ENCODE measurements at regions not wholly inside any gene's neighbourhood (a gene's known extent, or its start where the extent isn't known, plus 50 kb on each side); places are given as distances from the start of the nearest gene placed in this dataset.

- TF ChIP-seq CTCF (IDR thresholded peaks at IDR 0.05; ENCODE audit: insufficient read depth, low read length), result no peak
- H3K4me3 ChIP-seq (ENCODE audit: low read depth, low read length), result no peak overlapping the region
- DNase-seq (ENCODE audit: low read depth), result no peak
Observed at GRCh38 chr12:93977081-93977480, 171.3 kb upstream of the PLXNC1 start.

DNA sequence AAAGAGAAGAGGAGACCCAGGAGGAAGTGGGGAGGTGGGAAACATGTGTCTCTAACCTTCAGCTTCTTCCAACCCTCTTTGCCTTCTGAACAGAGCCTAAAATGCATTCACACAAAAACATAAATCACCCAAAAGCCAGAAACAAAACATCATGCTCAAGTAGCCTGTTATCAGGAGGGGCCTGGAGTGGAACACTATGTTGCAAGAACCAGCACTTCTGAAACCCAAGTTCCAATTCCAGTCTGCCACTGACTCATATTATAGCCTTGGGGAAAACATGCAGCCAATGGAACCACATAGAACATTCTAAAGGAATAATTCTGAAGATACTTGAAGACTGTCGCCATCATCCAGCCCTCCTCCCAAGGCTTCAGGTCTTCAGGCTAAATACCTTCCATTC, 169.8 kb upstream of the PLXNC1 start:
- no peak for TF ChIP-seq CTCF (IDR thresholded peaks at IDR 0.05; ENCODE audit: insufficient read depth, low read length)
- H3K4me3 ChIP-seq (ENCODE audit: low read depth, low read length), result no peak overlapping the region
- peak; percentile 93 for DNase-seq (ENCODE audit: low read depth)

GRCh38 chr12:93979189-93979588, 169.2 kb upstream of the PLXNC1 start:
- DNase-seq (ENCODE audit: low read depth), result peak; percentile 61
- H3K4me3 ChIP-seq (ENCODE audit: low read depth, low read length), result no peak overlapping the region
- TF ChIP-seq CTCF (IDR thresholded peaks at IDR 0.05; ENCODE audit: insufficient read depth, low read length), result peak; percentile 48

DNA sequence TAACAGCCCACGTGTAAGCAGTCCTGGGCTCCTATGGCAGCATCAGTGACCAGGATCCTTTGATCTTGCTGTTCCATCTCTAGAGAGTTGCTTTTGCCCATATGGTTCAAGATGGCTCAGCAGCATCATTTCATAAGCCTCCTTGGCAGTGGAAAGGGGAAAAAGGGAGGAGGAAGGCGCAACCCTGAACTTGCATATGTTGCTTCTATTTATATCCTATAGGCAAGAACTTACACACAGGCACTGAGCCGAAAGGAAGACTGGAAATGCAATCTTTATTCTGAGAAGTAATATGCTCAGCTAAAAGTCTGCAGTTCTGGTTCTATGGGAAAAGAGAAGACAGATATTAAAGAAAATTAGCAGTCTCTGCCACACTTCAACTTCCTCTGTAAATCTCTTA, 167.7 kb upstream of the PLXNC1 start:
- DNase-seq (ENCODE audit: low read depth), result no peak
- no peak overlapping the region for H3K4me3 ChIP-seq (ENCODE audit: low read depth, low read length)
- TF ChIP-seq CTCF (IDR thresholded peaks at IDR 0.05; ENCODE audit: insufficient read depth, low read length), result no peak

- DNase-seq (ENCODE audit: low read depth), result no peak
- TF ChIP-seq CTCF (IDR thresholded peaks at IDR 0.05; ENCODE audit: insufficient read depth, low read length), result no peak
- H3K4me3 ChIP-seq (ENCODE audit: low read depth, low read length), result no peak overlapping the region
Observed at GRCh38 chr12:93981411-93981810, 167.0 kb upstream of the PLXNC1 start.

- no peak for TF ChIP-seq CTCF (IDR thresholded peaks at IDR 0.05; ENCODE audit: insufficient read depth, low read length)
- H3K4me3 ChIP-seq (ENCODE audit: low read depth, low read length), result no peak overlapping the region
- DNase-seq (ENCODE audit: low read depth), result peak; percentile 46
Observed at GRCh38 chr12:93982771-93983315, 165.5 kb upstream of the PLXNC1 start.

GRCh38 chr12:93984005-93984404, 164.4 kb upstream of the PLXNC1 start:
- no peak for TF ChIP-seq CTCF (IDR thresholded peaks at IDR 0.05; ENCODE audit: insufficient read depth, low read length)
- no peak overlapping the region for H3K4me3 ChIP-seq (ENCODE audit: low read depth, low read length)
- DNase-seq (ENCODE audit: low read depth), result no peak
